NOMO-1 treated with dmso at 0.1 percent for 144 hours (cell line): ENCODE measurements at regions not wholly inside any gene's neighbourhood (a gene's known extent, or its start where the extent isn't known, plus 50 kb on each side); places are given as distances from the start of the nearest gene placed in this dataset.
"Not testable (repeated sequence)": the region's sequence is repeated elsewhere in the genome, so short reads cannot be mapped to it uniquely, and the experiment has no call there.

Experiments used
- DNase-seq: peaks from one replicate; lab custom pipeline; 2025; ENCODE audit not compliant: unreplicated experiment; lab: John Stamatoyannopoulos, UW

GRCh38 chr12:131192951-131193350, 239.2 kb downstream of the ADGRD1 start:
- no peak for DNase-seq

- DNase-seq, result no peak
These were observed 240.5 kb downstream of the ADGRD1 start for GRCh38 chr12:131194166-131194565.

- DNase-seq, result no peak
These were observed 242.1 kb downstream of the ADGRD1 start for GRCh38 chr12:131195796-131196195.

GRCh38 chr12:131196220-131196619, 242.5 kb downstream of the ADGRD1 start:
- no peak for DNase-seq

- no peak for DNase-seq
These were observed 243.8 kb downstream of the ADGRD1 start for GRCh38 chr12:131197490-131197889.

GRCh38 chr12:131199221-131199620, 245.5 kb downstream of the ADGRD1 start:
- DNase-seq, result no peak

GRCh38 chr12:131201912-131202311, 248.2 kb downstream of the ADGRD1 start:
- DNase-seq, result not testable (repeated sequence)

GRCh38 chr12:131202592-131203378, 249.1 kb downstream of the ADGRD1 start:
- DNase-seq, result no peak

- DNase-seq, result no peak
These were observed 250.1 kb downstream of the ADGRD1 start for GRCh38 chr12:131203666-131204415.

GRCh38 chr12:131204416-131205274, 250.9 kb downstream of the ADGRD1 start:
- DNase-seq, result no peak

- DNase-seq, result not testable (repeated sequence)
These were observed 251.7 kb downstream of the ADGRD1 start for GRCh38 chr12:131205275-131205933.

GRCh38 chr12:131206630-131207299, 253.1 kb downstream of the ADGRD1 start:
- not testable (repeated sequence) for DNase-seq

GRCh38 chr12:131207300-131207660, 253.6 kb downstream of the ADGRD1 start:
- not testable (repeated sequence) for DNase-seq

- DNase-seq, result not testable (repeated sequence)
These were observed 254.1 kb downstream of the ADGRD1 start for GRCh38 chr12:131207841-131208240.

GRCh38 chr12:131208425-131208824, 254.7 kb downstream of the ADGRD1 start:
- no peak for DNase-seq

GRCh38 chr12:131209082-131210070, 255.7 kb downstream of the ADGRD1 start:
- DNase-seq, result no peak

GRCh38 chr12:131210506-131211339, 257.0 kb downstream of the ADGRD1 start:
- DNase-seq, result no peak

GRCh38 chr12:131211340-131211938, 257.7 kb downstream of the ADGRD1 start:
- DNase-seq, result no peak
